ENCODE measurements at regions not wholly inside any gene's neighbourhood (a gene's known extent, or its start where the extent isn't known, plus 50 kb on each side); places are given as distances from the start of the nearest gene placed in this dataset.

GRCh38 chr19:30235946-30236345 is 136.2 kb upstream of the ZNF536 start:
- TF ChIP-seq, protein P1, sequence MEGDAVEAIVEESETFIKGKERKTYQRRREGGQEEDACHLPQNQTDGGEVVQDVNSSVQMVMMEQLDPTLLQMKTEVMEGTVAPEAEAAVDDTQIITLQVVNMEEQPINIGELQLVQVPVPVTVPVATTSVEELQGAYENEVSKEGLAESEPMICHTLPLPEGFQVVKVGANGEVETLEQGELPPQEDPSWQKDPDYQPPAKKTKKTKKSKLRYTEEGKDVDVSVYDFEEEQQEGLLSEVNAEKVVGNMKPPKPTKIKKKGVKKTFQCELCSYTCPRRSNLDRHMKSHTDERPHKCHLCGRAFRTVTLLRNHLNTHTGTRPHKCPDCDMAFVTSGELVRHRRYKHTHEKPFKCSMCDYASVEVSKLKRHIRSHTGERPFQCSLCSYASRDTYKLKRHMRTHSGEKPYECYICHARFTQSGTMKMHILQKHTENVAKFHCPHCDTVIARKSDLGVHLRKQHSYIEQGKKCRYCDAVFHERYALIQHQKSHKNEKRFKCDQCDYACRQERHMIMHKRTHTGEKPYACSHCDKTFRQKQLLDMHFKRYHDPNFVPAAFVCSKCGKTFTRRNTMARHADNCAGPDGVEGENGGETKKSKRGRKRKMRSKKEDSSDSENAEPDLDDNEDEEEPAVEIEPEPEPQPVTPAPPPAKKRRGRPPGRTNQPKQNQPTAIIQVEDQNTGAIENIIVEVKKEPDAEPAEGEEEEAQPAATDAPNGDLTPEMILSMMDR (IDR thresholded peaks at IDR 0.05), result no peak
- no peak for TF ChIP-seq POLR2A (IDR thresholded peaks at IDR 0.05)
